Dermis microvascular lymphatic vessel endothelial cell (primary cell): ENCODE measurements at regions not wholly inside any gene's neighbourhood (a gene's known extent, or its start where the extent isn't known, plus 50 kb on each side); places are given as distances from the start of the nearest gene placed in this dataset.
"Not testable (repeated sequence)": the region's sequence is repeated elsewhere in the genome, so short reads cannot be mapped to it uniquely, and the experiment has no call there.

ENCODE experiments used
- DNase-seq, 2 donors: peaks; one replicate each; pipeline versions ENCODE4 v3.0.0 to v3.0.0-alpha.2; 2010; ENCODE audit warnings: low read depth in 2 of 2

GRCh38 chr3:174540116-174540908 lies 318.8 kb upstream of the NAALADL2 start:
- no peak for DNase-seq

DNA sequence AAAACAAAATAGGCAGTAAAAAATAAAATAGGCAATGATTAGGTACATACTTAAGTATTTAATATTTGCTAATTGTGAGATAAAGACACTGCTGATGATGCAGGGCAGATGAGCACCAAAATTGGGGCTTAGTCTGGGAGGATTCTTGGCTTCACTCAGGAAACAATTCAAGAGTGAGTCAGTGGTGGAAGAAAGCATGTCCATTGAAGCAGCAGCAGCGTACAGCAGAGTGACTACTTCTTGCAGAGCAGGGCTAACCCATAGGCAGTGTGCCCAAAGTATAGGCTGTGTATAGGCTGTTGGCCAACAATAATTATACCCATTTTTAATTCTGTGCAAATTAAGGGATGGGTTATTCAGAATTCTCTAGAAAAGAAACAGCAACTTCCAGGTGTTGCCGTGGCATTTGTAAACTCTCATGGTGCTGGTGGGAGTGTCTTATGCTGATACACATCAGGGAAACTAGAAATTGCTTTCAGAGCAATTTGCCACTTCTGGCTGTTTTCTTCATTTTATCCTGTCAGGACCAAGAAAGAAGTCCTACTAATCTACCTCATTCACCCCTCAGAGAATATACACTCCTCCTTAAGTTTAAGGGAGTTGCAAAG lies 317.3 kb upstream of the NAALADL2 start:
- no peak for DNase-seq

GRCh38 chr3:174547801-174548435 lies 311.2 kb upstream of the NAALADL2 start:
- no peak for DNase-seq

GRCh38 chr3:174548841-174549623 lies 310.1 kb upstream of the NAALADL2 start:
- no peak for DNase-seq

- DNase-seq = no peak
Measured at GRCh38 chr3:174581558-174581957, 277.6 kb upstream of the NAALADL2 start.

DNA sequence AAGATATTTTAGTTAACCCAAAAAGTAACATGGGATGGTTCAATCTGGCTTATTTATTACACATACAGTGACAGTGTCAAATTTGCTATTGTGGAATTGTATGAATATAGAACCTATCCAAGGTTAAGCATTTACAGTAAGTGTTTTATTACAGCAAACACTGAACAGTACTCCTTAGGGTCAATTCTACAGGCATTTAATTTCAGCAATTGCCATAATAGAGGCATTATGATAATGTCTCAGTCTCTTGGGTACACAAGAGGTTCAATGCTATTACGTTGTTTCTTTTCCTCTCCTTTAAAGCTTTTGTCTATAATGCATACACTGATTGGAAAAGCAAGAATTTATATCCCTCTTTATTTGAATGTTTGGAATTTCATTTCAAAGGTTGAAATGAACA lies 275.7 kb upstream of the NAALADL2 start:
- DNase-seq = no peak

- DNase-seq = not testable (repeated sequence)
Measured at GRCh38 chr3:174587137-174587536, 272.0 kb upstream of the NAALADL2 start.

DNA sequence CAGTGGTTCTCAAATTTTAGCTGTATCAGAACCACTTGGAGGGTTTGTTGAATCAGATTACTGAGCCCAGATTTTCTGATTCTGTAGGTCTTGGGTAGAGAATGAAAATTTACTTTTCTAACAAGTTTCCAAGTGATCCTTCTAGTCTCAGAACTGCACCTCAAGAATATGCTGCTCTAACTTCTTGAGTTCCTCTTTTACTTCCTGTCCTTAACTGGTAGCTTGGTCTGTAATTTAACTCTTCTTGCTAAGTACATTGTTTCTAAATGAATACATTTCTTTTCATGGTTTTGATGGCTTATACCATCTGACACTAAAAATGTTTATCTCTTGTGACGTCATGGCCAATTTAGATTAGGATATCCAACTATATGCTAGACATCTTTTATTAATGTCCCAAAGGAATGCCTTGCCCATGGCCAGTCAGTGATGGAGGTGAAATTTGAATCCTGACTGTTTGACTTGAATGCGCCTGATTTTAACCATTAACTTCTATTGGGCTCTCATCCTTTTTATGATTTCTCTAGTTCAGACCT lies 262.6 kb upstream of the NAALADL2 start:
- DNase-seq = no peak

DNA sequence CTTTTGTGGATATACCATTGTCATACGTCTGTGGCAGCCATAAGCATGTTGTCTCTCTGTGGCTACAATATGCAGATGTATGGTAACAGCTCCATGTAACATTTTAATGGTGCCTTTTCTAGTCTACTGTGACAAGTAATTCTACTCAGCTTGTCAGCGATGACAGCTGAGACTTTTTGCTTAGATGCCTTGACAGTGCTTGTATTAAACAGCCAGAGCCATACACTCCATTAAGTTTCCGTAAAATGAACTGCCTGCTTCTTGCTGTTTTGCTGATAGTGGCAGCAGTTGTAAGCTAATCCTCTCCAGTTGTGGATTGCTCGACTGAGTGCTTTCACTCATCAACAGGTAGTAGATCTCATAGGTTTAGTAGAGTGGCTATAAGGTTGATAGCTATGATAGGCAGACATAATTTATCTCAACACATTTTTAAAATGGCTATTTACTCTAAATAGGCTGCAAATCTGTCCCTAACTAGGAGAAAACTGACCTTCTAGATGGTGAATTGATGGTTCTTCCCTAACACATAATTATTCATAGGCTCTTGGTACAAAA lies 260.2 kb upstream of the NAALADL2 start:
- no peak for DNase-seq

DNA sequence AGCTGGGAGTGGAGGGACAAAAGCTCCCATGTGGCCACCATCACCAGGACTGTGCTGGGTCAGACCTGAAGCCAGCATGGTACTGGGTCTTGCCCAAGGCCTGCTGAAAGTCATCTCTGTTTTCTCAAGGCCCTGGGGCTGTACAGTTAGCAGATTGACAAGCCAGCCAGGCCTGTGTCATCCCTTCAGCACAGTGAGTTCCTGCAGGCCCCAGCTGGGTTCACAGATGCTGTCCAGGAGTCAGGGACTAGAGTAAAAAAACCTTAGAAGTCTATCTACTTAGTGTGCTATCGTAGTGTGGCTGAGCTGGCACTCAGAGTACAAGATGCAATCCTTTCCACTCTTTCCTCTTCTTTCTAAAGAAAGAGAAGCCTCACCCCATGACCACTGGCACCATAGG lies 246.0 kb upstream of the NAALADL2 start:
- DNase-seq = no peak

GRCh38 chr3:174614036-174614435 lies 245.1 kb upstream of the NAALADL2 start:
- no peak for DNase-seq

- DNase-seq = no peak
Measured at GRCh38 chr3:174618368-174619080, 240.6 kb upstream of the NAALADL2 start.

DNA sequence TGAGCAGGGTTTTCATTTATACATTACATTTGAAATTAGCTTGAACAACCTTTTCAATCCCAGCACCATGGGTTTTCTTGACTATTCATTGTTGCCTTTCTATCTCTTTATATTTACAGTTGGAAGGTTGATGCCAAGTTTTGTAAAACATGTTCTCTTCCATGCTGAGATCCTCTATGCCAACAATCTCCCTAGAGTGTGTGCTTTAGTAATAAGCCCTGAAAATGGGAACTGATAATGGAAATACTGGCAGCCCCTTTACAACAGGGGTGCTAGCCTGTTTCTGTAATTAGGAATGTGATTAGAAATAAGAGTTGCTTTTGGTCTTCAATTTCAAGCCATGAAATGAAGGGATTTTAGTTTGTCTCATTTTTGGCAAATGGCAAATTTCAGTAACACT lies 239.9 kb upstream of the NAALADL2 start:
- DNase-seq = no peak

- DNase-seq = no peak
Measured at GRCh38 chr3:174620138-174620537, 239.0 kb upstream of the NAALADL2 start.

- no peak for DNase-seq
Measured at GRCh38 chr3:174620855-174621472, 238.2 kb upstream of the NAALADL2 start.

- DNase-seq = no peak
Measured at GRCh38 chr3:174633342-174633741, 225.8 kb upstream of the NAALADL2 start.

DNA sequence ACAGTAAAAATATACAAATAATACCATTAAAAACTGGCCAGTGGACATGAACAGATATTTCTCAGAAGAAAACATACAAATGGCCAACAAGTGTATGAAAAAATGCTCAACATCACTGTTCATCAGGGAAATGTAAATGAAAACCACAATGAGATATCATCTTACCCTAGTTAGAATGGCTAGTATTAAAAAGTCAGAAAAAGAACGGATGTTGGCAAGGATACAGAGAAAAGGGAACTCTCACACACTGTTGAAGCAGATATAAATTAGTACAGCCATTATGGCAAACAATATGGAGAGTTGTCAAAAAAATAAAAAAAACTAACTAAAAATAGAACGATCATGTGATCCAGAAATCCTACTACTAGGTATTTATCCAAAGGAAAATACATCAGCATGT lies 222.7 kb upstream of the NAALADL2 start:
- DNase-seq = no peak

- DNase-seq = no peak
Measured at GRCh38 chr3:174639406-174639805, 219.7 kb upstream of the NAALADL2 start.

GRCh38 chr3:174639970-174640369 lies 219.2 kb upstream of the NAALADL2 start:
- DNase-seq = no peak

- no peak for DNase-seq
Measured at GRCh38 chr3:174640932-174641331, 218.2 kb upstream of the NAALADL2 start.
